Gastroesophageal sphincter (tissue), 4 donors: ENCODE measurements at regions not wholly inside any gene's neighbourhood (a gene's known extent, or its start where the extent isn't known, plus 50 kb on each side); places are given as distances from the start of the nearest gene placed in this dataset.
"Not testable (repeated sequence)": the region's sequence is repeated elsewhere in the genome, so short reads cannot be mapped to it uniquely, and the experiment has no call there.

Experiments
- ATAC-seq: fragments of 150-250 bp; one replicate; pipeline ENCODE4 v1.9.1; 2016; ENCODE audit warnings: mild to moderate bottlenecking, moderate library complexity
- H3K27ac ChIP-seq, 4 donors: fragments of 200-600 bp; sonication (generic) in 3 of 4; 1 replicate in 3 of 4; 2 replicates in 1 of 4; pipeline ENCODE4 v1.5.1; 2016 to 2019
- H3K27me3 ChIP-seq: fragments of 200-600 bp; sonication (generic); one replicate; pipeline ENCODE4 v1.5.1; 2019
- H3K36me3 ChIP-seq, 2 donors: fragments of 200-600 bp; sonication (generic); one replicate each; pipeline ENCODE4 v1.5.1; 2019; ENCODE audit warnings: control low read depth in 1 of 2
- H3K4me1 ChIP-seq, 3 donors: fragments of 200-600 bp; sonication (generic); 1 replicate in 2 of 3; 2 replicates in 1 of 3; pipeline ENCODE4 v1.5.1; 2016 to 2019; ENCODE audit warnings: control low read depth in 2 of 3
- H3K4me3 ChIP-seq, 2 donors: fragments of 200-600 bp; sonication (generic); one replicate each; pipeline ENCODE4 v1.5.1; 2019; ENCODE audit warnings: mild to moderate bottlenecking in 1 of 2, moderate library complexity in 1 of 2
- H3K9me3 ChIP-seq, 3 donors: fragments of 200-600 bp; sonication (generic); one replicate each; pipeline ENCODE4 v1.5.1; 2017 to 2019; ENCODE audit warnings: control low read depth in 2 of 3
- CTCF ChIP-seq, 4 experiments: fragments of 200-600 bp in 2 of 4; fragments of 450-650 bp in 2 of 4; sonication (generic) in 1 of 4; IDR thresholded peaks; one replicate each; pipeline ENCODE4 v1.5.1; 2017 to 2019; ENCODE audit warnings: antibody characterized with exemption in 4 of 4, mild to moderate bottlenecking in 2 of 4, moderate library complexity in 2 of 4
- POLR2A ChIP-seq, 2 donors: fragments of 450-650 bp; IDR thresholded peaks; one replicate each; pipeline ENCODE4 v1.6.1; 2017; ENCODE audit warnings: antibody characterized with exemption in 2 of 2, mild to moderate bottlenecking in 2 of 2, moderate library complexity in 1 of 2
- WGBS, 2 donors: methylation state at CpG; one replicate each; pipeline ENCODE4 v1.1.5; 2018; ENCODE audit warnings: low coverage in 1 of 2; 5-methylcytosine and 5-hydroxymethylcytosine counted together

- not testable (repeated sequence) for H3K4me3 ChIP-seq, H3K9me3 ChIP-seq, H3K4me1 ChIP-seq, H3K36me3 ChIP-seq, H3K27ac ChIP-seq, H3K27me3 ChIP-seq, ATAC-seq
- WGBS, 2 donors, result 100% methylated on average over 1 to 2 of the region's 2 CpGs
These were observed 202.4 kb upstream of the ZNF322 start for GRCh38 chr6:26861913-26862312.

GRCh38 chr6:26863641-26864040 lies 204.1 kb upstream of the ZNF322 start:
- not testable (repeated sequence) for ATAC-seq, H3K27me3 ChIP-seq, H3K4me1 ChIP-seq, H3K36me3 ChIP-seq, H3K9me3 ChIP-seq, H3K27ac ChIP-seq, H3K4me3 ChIP-seq
- WGBS, 2 donors, result 85% methylated on average over 6 of the region's 6 CpGs; no CpG with 5 or more reads in 1 of the 2 donors

GRCh38 chr6:26898785-26899184 lies 239.2 kb upstream of the ZNF322 start:
- not testable (repeated sequence) for H3K9me3 ChIP-seq, H3K4me1 ChIP-seq, H3K36me3 ChIP-seq, H3K27ac ChIP-seq, H3K27me3 ChIP-seq, ATAC-seq, H3K4me3 ChIP-seq
- WGBS, 2 donors, result 84% methylated on average over 7 of the region's 9 CpGs; no CpG with 5 or more reads in 1 of the 2 donors

- H3K36me3 ChIP-seq, H3K27me3 ChIP-seq, H3K9me3 ChIP-seq, H3K4me1 ChIP-seq, H3K4me3 ChIP-seq, ATAC-seq, H3K27ac ChIP-seq: not testable (repeated sequence)
- WGBS, 2 donors, result 72 to 94% methylated on average over 2 of the region's 2 CpGs
These were observed 264.7 kb upstream of the ZNF322 start for GRCh38 chr6:26924206-26924605.

- WGBS, 2 donors, result 20 to 33% methylated on average over 1 of the region's 2 CpGs
- H3K9me3 ChIP-seq, H3K36me3 ChIP-seq, ATAC-seq, H3K27ac ChIP-seq, H3K4me1 ChIP-seq, H3K27me3 ChIP-seq, H3K4me3 ChIP-seq: not testable (repeated sequence)
These were observed 268.6 kb upstream of the ZNF322 start for GRCh38 chr6:26928190-26928589.

- H3K9me3 ChIP-seq, H3K36me3 ChIP-seq, ATAC-seq, H3K4me1 ChIP-seq, H3K4me3 ChIP-seq, H3K27me3 ChIP-seq, H3K27ac ChIP-seq: not testable (repeated sequence)
- WGBS, 2 donors, result 83 to 100% methylated on average over 1 of the region's 1 CpG
These were observed 277.7 kb upstream of the ZNF322 start for GRCh38 chr6:26937258-26937657.

GRCh38 chr6:26951211-26951610 lies 291.7 kb upstream of the ZNF322 start:
- WGBS, 2 donors, result 73 to 76% methylated on average over 2 to 3 of the region's 3 CpGs
- ATAC-seq, H3K4me1 ChIP-seq, H3K27me3 ChIP-seq, H3K27ac ChIP-seq, H3K4me3 ChIP-seq, H3K36me3 ChIP-seq, H3K9me3 ChIP-seq: not testable (repeated sequence)

- H3K4me1 ChIP-seq, H3K27me3 ChIP-seq, H3K36me3 ChIP-seq, H3K9me3 ChIP-seq, ATAC-seq: not testable (repeated sequence)
- Histone ChIP-seq H3K27ac (peak overlapping the region; percentile 85 to 94 (median 92)), H3K4me3 (peak overlapping the region; percentile 66 to 90)
- 21 to 25% methylated on average over 4 of the region's 20 CpGs for WGBS, 2 donors
These were observed 291.4 kb upstream of the PRSS16 start for GRCh38 chr6:26956078-26956600.

- ATAC-seq, result peak; percentile 74
- Histone ChIP-seq H3K27ac (peak overlapping the region; percentile 85 to 94 (median 92)), H3K4me3 (peak overlapping the region; percentile 66 to 90)
- H3K36me3 ChIP-seq, H3K4me1 ChIP-seq, H3K27me3 ChIP-seq, H3K9me3 ChIP-seq: not testable (repeated sequence)
- 0 to 20% methylated on average over 1 to 2 of the region's 54 CpGs for WGBS, 2 donors
- peak; percentile 41 to 74 (median 52) for TF ChIP-seq CTCF (IDR thresholded peaks at IDR 0.05)
- peak in 1 of 2 donors; percentile 26 for TF ChIP-seq POLR2A (IDR thresholded peaks at IDR 0.05)
These were observed 290.8 kb upstream of the PRSS16 start for GRCh38 chr6:26956601-26957184.

- not testable (repeated sequence) for H3K9me3 ChIP-seq, H3K36me3 ChIP-seq, ATAC-seq, H3K27me3 ChIP-seq, H3K4me1 ChIP-seq
- H3K4me3 ChIP-seq, result peak overlapping the region; percentile 66 to 90
- WGBS, 2 donors, result 66 to 78% methylated on average over 5 to 6 of the region's 6 CpGs
- H3K27ac ChIP-seq, result peak overlapping the region in 2 of 4 donors; percentile 85 to 93
These were observed 289.9 kb upstream of the PRSS16 start for GRCh38 chr6:26957399-26958127.

- H3K4me1 ChIP-seq, H3K36me3 ChIP-seq, ATAC-seq, H3K27me3 ChIP-seq, H3K9me3 ChIP-seq, H3K4me3 ChIP-seq, H3K27ac ChIP-seq: not testable (repeated sequence)
These were observed 286.3 kb upstream of the PRSS16 start for GRCh38 chr6:26961236-26961635.
